SK-N-SH (cell line): ENCODE measurements at regions not wholly inside any gene's neighbourhood (a gene's known extent, or its start where the extent isn't known, plus 50 kb on each side); places are given as distances from the start of the nearest gene placed in this dataset.
A peak's percentile ranks its signal among the peaks of the same experiment; 100 is the strongest.

Experiments
- CTCF ChIA-PET: fragments of 300-600, 350-600 bp; formaldehyde crosslinking; extraction: SDS; loops from one replicate; lab custom pipeline; 2021; lab: Yijun Ruan, JAX
- POLR2A ChIA-PET: fragments of 350-600 bp; sonication (Branson Sonifier 250); formaldehyde crosslinking; extraction: SDS; loops from one replicate; lab custom pipeline; 2020; ENCODE audit warnings: antibody characterized with exemption, inconsistent platforms; lab: Yijun Ruan, JAX
- DNase-seq: peaks from one replicate; pipeline ENCODE4 v3.0.0; 2012
- H2AFZ ChIP-seq: fragments of 200-600 bp; sonication (generic); 2 replicates; pipeline ENCODE4 v1.8.1; 2016; ENCODE audit warnings: antibody characterized with exemption, mild to moderate bottlenecking, low read depth
- H3F3A ChIP-seq: fragments of 200-600 bp; sonication (generic); replicated peaks from 2 replicates; pipeline ENCODE3; 2016; ENCODE audit warnings: antibody characterized with exemption, mild to moderate bottlenecking; ENCODE audit not compliant: insufficient read depth
- H3K27ac ChIP-seq, 2 experiments: fragments of 200-500 bp in 1 of 2; fragments of 200-600 bp in 1 of 2; sonication (Bioruptor generic) in 1 of 2; sonication (generic), shearing (Covaris generic) in 1 of 2; 2 replicates each; pipeline versions ENCODE4 v1.5.1 to v1.6.1; 2014 to 2016; ENCODE audit warnings: low read depth in 2 of 2, inconsistent platforms in 1 of 2, low read length in 1 of 2, mild to moderate bottlenecking in 1 of 2, mixed read lengths in 1 of 2
- H3K27me3 ChIP-seq: fragments of 200-600 bp; sonication (generic), shearing (Covaris generic); 2 replicates; pipeline ENCODE4 v1.6.1; 2016; ENCODE audit warnings: mixed run types; ENCODE audit not compliant: insufficient read depth
- H3K36me3 ChIP-seq, 2 experiments: fragments of 200-500 bp in 1 of 2; fragments of 200-600 bp in 1 of 2; sonication (Bioruptor generic) in 1 of 2; sonication (generic) in 1 of 2; replicated peaks in 1 of 2; 2 replicates each; pipeline versions ENCODE3 to v1.5.1; 2014 to 2016; ENCODE audit warnings: low read length in 1 of 2, mild to moderate bottlenecking in 1 of 2; ENCODE audit not compliant: insufficient read depth in 2 of 2, control insufficient read depth in 1 of 2
- H3K4me1 ChIP-seq, 2 experiments: fragments of 200-500 bp in 1 of 2; fragments of 200-600 bp in 1 of 2; sonication (Bioruptor generic) in 1 of 2; sonication (generic), shearing (Covaris generic) in 1 of 2; 2 replicates each; pipeline versions ENCODE4 v1.5.1 to v1.6.1; 2014 to 2016; ENCODE audit warnings: low read depth in 1 of 2, low read length in 1 of 2, mixed run types in 1 of 2; ENCODE audit not compliant: insufficient read depth in 2 of 2, control insufficient read depth in 1 of 2
- H3K4me2 ChIP-seq: fragments of 200-600 bp; sonication (generic), shearing (Covaris generic); 2 replicates; pipeline ENCODE4 v1.6.1; 2017; ENCODE audit warnings: mixed run types
- H3K4me3 ChIP-seq, 2 experiments: fragments of 200-500 bp in 1 of 2; fragments of 200-600 bp in 1 of 2; sonication (Bioruptor generic) in 1 of 2; sonication (generic), shearing (Covaris generic) in 1 of 2; 2 replicates each; pipeline versions ENCODE4 v1.5.1 to v1.8.1; 2014 to 2016; ENCODE audit warnings: low read depth in 2 of 2, inconsistent platforms in 1 of 2, low read length in 1 of 2, mild to moderate bottlenecking in 1 of 2, mixed read lengths in 1 of 2, moderate library complexity in 1 of 2
- H3K79me2 ChIP-seq: fragments of 200-600 bp; sonication (generic); 2 replicates; pipeline ENCODE4 v1.8.1; 2017; ENCODE audit warnings: mild to moderate bottlenecking; ENCODE audit not compliant: insufficient read depth
- H3K9ac ChIP-seq: fragments of 200-600 bp; sonication (generic); 2 replicates; pipeline ENCODE4 v1.6.1; 2017; ENCODE audit warnings: mixed run types
- H3K9me2 ChIP-seq: fragments of 200-600 bp; sonication (generic); 2 replicates; pipeline ENCODE4 v1.6.1; 2017; ENCODE audit warnings: mixed run types
- H3K9me3 ChIP-seq: fragments of 200-600 bp; sonication (generic); 2 replicates; pipeline ENCODE4 v1.6.1; 2017; ENCODE audit warnings: mixed run types, mild to moderate bottlenecking, moderate library complexity
- H4K20me1 ChIP-seq: fragments of 200-600 bp; sonication (generic); 2 replicates; pipeline ENCODE4 v1.6.1; 2017; ENCODE audit warnings: mild to moderate bottlenecking, mixed run types; ENCODE audit not compliant: insufficient read depth
- ELF1 ChIP-seq: IDR thresholded peaks from 2 replicates; pipeline ENCODE4 v1.4.0; 2012
- EP300 ChIP-seq, 2 experiments: IDR thresholded peaks; 2 replicates each; pipeline versions ENCODE4 v1.4.0 to v1.6.1; 2012; ENCODE audit warnings: borderline replicate concordance in 1 of 2, low read depth in 1 of 2, low read length in 1 of 2
- EZH2phosphoT487 ChIP-seq: fragments of 200-600 bp; sonication (generic); IDR thresholded peaks from 2 replicates; pipeline ENCODE4 v1.6.1; 2017; ENCODE audit warnings: low read depth, mixed run types, mild to moderate bottlenecking, antibody characterized with exemption, moderate library complexity, borderline replicate concordance
- FOXM1 ChIP-seq: IDR thresholded peaks from 2 replicates; pipeline ENCODE4 v1.4.0; 2012; ENCODE audit warnings: low read depth, mild to moderate bottlenecking
- IRF3 ChIP-seq: fragments of 150-350 bp; IDR thresholded peaks from 2 replicates; pipeline ENCODE4 v1.6.1; 2016; ENCODE audit warnings: mild to moderate bottlenecking, low read depth, low read length
- NFIC ChIP-seq: IDR thresholded peaks from 2 replicates; pipeline ENCODE4 v1.4.0; 2012; ENCODE audit warnings: borderline replicate concordance
- PBX3 ChIP-seq: IDR thresholded peaks from 2 replicates; pipeline ENCODE4; 2012
- POLR2AphosphoS5 ChIP-seq: IDR thresholded peaks from 2 replicates; pipeline ENCODE4 v1.6.1; 2012; ENCODE audit warnings: low read depth, low read length
- RCOR1 ChIP-seq: fragments of 150-350 bp; IDR thresholded peaks from 2 replicates; pipeline ENCODE4 v1.6.1; 2017; ENCODE audit warnings: antibody characterized with exemption, low read length
- RFX5 ChIP-seq: IDR thresholded peaks from 2 replicates; pipeline ENCODE4 v1.6.1; 2012; ENCODE audit warnings: mild to moderate bottlenecking, improper control_type of control experiment, low read length
- RXRA ChIP-seq: IDR thresholded peaks from 2 replicates; pipeline ENCODE4 v1.4.0; 2012; ENCODE audit warnings: low read depth, mild to moderate bottlenecking, borderline replicate concordance
- SIN3A ChIP-seq: IDR thresholded peaks from 2 replicates; pipeline ENCODE4 v1.6.1; 2012; ENCODE audit warnings: low read depth, mild to moderate bottlenecking, low read length, moderate library complexity, borderline replicate concordance
- TAF1 ChIP-seq: IDR thresholded peaks from 2 replicates; pipeline ENCODE4 v1.6.1; 2012; ENCODE audit warnings: low read depth, mild to moderate bottlenecking, low read length, moderate library complexity, borderline replicate concordance
- TCF12 ChIP-seq: IDR thresholded peaks from 2 replicates; pipeline ENCODE4 v1.4.0; 2012
- TEAD4 ChIP-seq: IDR thresholded peaks from 2 replicates; pipeline ENCODE4 v1.4.0; 2012; ENCODE audit warnings: mild to moderate bottlenecking, borderline replicate concordance; ENCODE audit not compliant: insufficient read depth
- WGBS: methylation state at CpG from one replicate; pipeline ENCODE4 v1.1.6; 2017; ENCODE audit warnings: low lambda C conversion rate; 5-methylcytosine and 5-hydroxymethylcytosine counted together
- TF ChIP-seq, protein P1 (sequence below): IDR thresholded peaks from 2 replicates; pipeline ENCODE4 v1.6.1; 2012; ENCODE audit warnings: mild to moderate bottlenecking, low read depth, low read length, moderate library complexity
- TF ChIP-seq, protein P2 (sequence below): IDR thresholded peaks from 2 replicates; pipeline ENCODE4 v1.4.0; 2012; ENCODE audit warnings: low read depth

DNA sequence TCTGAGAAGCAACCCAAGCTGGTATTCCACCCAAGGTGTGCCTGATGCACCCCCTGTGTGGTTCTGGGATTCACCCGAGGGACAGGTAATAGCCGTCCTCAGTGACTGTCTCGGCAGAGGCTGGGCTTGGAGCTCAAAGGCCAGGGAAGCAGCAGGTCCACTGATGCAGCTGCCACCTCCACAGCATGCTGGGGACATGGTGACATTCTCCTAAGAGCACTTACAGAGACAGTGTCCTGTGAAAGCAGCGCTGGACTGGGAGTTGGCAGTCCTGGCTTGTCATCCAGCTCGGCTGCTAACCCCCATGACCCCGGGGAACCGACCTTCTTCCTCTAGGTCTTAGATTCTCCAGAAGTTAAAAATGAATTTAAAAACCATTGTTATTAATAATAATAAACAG, 72.8 kb downstream of the RPUSD4 start:
- peaks cover 36 to 55% of the 10 kb centered on the region in 2 experiments for H3K4me1 ChIP-seq
- H3K9me3 ChIP-seq: no peaks in the 10 kb centered on the region
- no peak for DNase-seq
- H3K4me2 ChIP-seq: no peak overlapping the region
- WGBS: 93% methylated on average over 4 of the region's 7 CpGs
- no peaks in the 10 kb centered on the region for H3K79me2 ChIP-seq
- H3K27ac ChIP-seq: peak overlapping the region in 1 of 2 experiments; percentile 7; a peak in 1 of 4 replicates
- no peaks in the 10 kb centered on the region for H3F3A ChIP-seq
- TF ChIP-seq, protein P1, sequence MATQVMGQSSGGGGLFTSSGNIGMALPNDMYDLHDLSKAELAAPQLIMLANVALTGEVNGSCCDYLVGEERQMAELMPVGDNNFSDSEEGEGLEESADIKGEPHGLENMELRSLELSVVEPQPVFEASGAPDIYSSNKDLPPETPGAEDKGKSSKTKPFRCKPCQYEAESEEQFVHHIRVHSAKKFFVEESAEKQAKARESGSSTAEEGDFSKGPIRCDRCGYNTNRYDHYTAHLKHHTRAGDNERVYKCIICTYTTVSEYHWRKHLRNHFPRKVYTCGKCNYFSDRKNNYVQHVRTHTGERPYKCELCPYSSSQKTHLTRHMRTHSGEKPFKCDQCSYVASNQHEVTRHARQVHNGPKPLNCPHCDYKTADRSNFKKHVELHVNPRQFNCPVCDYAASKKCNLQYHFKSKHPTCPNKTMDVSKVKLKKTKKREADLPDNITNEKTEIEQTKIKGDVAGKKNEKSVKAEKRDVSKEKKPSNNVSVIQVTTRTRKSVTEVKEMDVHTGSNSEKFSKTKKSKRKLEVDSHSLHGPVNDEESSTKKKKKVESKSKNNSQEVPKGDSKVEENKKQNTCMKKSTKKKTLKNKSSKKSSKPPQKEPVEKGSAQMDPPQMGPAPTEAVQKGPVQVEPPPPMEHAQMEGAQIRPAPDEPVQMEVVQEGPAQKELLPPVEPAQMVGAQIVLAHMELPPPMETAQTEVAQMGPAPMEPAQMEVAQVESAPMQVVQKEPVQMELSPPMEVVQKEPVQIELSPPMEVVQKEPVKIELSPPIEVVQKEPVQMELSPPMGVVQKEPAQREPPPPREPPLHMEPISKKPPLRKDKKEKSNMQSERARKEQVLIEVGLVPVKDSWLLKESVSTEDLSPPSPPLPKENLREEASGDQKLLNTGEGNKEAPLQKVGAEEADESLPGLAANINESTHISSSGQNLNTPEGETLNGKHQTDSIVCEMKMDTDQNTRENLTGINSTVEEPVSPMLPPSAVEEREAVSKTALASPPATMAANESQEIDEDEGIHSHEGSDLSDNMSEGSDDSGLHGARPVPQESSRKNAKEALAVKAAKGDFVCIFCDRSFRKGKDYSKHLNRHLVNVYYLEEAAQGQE: no peak
- TF ChIP-seq POLR2AphosphoS5: no peak
- no peak for TF ChIP-seq PBX3
- no peak for TF ChIP-seq NFIC
- TF ChIP-seq EP300 (IDR thresholded peaks at IDR 0.05; ENCODE audit: borderline replicate concordance in 1 of 2, low read depth in 1 of 2, low read length in 1 of 2): no peak
- no peak for TF ChIP-seq IRF3
- no peak for TF ChIP-seq RFX5
- no peak for TF ChIP-seq TAF1
- no peak for TF ChIP-seq TCF12
- TF ChIP-seq ELF1: no peak
- TF ChIP-seq TEAD4: no peak
- TF ChIP-seq FOXM1: no peak
- no peak for TF ChIP-seq EZH2phosphoT487
- no peak for TF ChIP-seq RCOR1
- TF ChIP-seq, protein P2, sequence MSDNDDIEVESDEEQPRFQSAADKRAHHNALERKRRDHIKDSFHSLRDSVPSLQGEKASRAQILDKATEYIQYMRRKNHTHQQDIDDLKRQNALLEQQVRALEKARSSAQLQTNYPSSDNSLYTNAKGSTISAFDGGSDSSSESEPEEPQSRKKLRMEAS: no peak
- TF ChIP-seq RXRA: no peak
- no peak for TF ChIP-seq SIN3A
- H3K9ac ChIP-seq: no peak overlapping the region
- H2AFZ ChIP-seq: no peak overlapping the region
- H4K20me1 ChIP-seq: no peaks in the 10 kb centered on the region
- ChIA-PET CTCF (interaction anchor here (1.3 to 1.5 kb wide), 2 partner anchors 48 to 55 kb away, joined by 3 to 6 read pairs; no protein-coding TSS in a partner anchor), POLR2A (interaction anchor here (0.6 to 1.2 kb wide), 3 partner anchors 21 to 63 kb away, joined by 3 to 5 read pairs (median 3); no protein-coding TSS in a partner anchor)
- H3K36me3 ChIP-seq: no peaks in the 10 kb centered on the region
- H3K9me2 ChIP-seq: no peaks in the 10 kb centered on the region
- H3K4me3 ChIP-seq: no peak overlapping the region
- peaks cover 18% of the 10 kb centered on the region; the same call in 1 of the 2 replicates for H3K27me3 ChIP-seq
